Upper lobe of left lung (tissue), 4 donors: ENCODE measurements at regions not wholly inside any gene's neighbourhood (a gene's known extent, or its start where the extent isn't known, plus 50 kb on each side); places are given as distances from the start of the nearest gene placed in this dataset.

Experiments used
- EP300 ChIP-seq, 4 donors: sonication (generic); formaldehyde crosslinking; IDR thresholded peaks; one replicate each; pipeline ENCODE4 v1.5.1; 2017; ENCODE audit warnings: antibody characterized with exemption in 4 of 4, control low read depth in 2 of 4
- POLR2A ChIP-seq, 4 donors: fragments of 450-650 bp; IDR thresholded peaks; one replicate each; pipeline ENCODE4 v1.5.1; 2016 to 2017; ENCODE audit warnings: antibody characterized with exemption in 4 of 4, mild to moderate bottlenecking in 2 of 4
- POLR2AphosphoS5 ChIP-seq, 2 donors: sonication (generic); formaldehyde crosslinking; IDR thresholded peaks; one replicate each; pipeline ENCODE4 v1.5.1; 2017; ENCODE audit warnings: antibody characterized with exemption in 2 of 2
- TF ChIP-seq, protein P1 (sequence below), 6 experiments: fragments of 450-650 bp in 4 of 6; fragments of 200-600 bp in 2 of 6; sonication (generic) in 2 of 6; IDR thresholded peaks; one replicate each; pipeline ENCODE4 v1.5.1; 2016 to 2019; ENCODE audit warnings: antibody characterized with exemption in 6 of 6

DNA sequence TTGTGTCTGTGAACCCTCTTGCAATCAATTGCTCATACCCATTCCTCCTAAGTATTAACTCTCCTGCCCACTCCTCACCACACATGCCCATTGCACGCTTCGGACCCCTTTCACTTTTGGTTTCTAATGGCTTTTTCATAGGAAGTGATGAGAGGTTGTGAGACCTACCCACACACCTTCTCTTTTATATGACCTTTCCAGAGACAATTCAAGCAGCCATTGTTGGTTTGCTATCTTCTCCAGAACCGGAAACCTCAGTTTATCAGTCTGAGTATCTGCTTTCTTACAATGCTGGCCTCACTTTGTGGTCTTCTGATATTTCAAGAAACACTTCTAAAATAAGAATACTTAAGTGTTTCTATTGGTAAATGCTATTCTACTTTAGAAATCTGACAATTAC is 1550.8 kb upstream of the SLC10A2 start:
- TF ChIP-seq, protein P1, sequence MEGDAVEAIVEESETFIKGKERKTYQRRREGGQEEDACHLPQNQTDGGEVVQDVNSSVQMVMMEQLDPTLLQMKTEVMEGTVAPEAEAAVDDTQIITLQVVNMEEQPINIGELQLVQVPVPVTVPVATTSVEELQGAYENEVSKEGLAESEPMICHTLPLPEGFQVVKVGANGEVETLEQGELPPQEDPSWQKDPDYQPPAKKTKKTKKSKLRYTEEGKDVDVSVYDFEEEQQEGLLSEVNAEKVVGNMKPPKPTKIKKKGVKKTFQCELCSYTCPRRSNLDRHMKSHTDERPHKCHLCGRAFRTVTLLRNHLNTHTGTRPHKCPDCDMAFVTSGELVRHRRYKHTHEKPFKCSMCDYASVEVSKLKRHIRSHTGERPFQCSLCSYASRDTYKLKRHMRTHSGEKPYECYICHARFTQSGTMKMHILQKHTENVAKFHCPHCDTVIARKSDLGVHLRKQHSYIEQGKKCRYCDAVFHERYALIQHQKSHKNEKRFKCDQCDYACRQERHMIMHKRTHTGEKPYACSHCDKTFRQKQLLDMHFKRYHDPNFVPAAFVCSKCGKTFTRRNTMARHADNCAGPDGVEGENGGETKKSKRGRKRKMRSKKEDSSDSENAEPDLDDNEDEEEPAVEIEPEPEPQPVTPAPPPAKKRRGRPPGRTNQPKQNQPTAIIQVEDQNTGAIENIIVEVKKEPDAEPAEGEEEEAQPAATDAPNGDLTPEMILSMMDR (IDR thresholded peaks at IDR 0.05): no peak
- TF ChIP-seq POLR2A (IDR thresholded peaks at IDR 0.05) (no peak), POLR2AphosphoS5 (IDR thresholded peaks at IDR 0.05) (no peak), EP300 (IDR thresholded peaks at IDR 0.05) (no peak)
